NCI-H526 (cell line): ENCODE measurements at regions not wholly inside any gene's neighbourhood (a gene's known extent, or its start where the extent isn't known, plus 50 kb on each side); places are given as distances from the start of the nearest gene placed in this dataset.

Experiments
- DNase-seq, 2 experiments: peaks; one replicate each; lab custom pipeline; 2025; lab: John Stamatoyannopoulos, UW

- DNase-seq, result no peak
These were observed 145.4 kb downstream of the RPAP3 start for GRCh38 chr12:47560415-47560814.

DNA sequence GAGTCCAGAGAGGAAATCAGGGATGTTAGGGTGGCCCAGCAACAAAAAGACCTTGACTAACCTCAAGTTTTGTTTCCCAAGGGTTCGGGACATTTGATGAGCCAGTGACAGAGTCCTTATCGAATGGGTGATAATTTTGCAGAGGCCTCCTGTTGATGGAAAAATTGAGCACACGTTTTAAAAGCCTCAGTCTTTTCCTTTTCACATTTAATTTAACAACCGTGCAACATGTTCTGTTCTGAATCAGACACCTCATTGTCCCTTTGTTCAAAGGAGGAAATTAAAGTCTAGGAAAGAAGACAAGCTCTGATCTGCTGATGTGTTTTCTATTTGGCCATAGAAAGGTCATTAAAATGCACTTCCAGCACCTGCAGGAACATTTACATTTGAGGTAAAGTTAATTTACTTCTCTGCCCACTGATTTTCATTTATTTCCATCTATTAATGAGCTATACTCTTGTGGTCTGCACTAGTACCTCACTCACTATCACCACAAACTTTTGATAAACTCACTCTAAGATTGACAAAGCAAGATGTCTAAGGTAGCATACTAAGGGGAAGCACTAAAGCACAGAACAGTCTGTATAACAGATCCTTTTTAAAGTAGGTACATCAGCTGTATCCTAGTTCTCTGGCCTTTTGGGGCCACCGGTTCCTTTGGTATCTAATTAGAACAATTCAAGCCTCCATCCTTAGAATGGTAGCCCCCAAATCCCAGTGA is 147.0 kb downstream of the RPAP3 start:
- peak; percentile 44 to 68 for DNase-seq

GRCh38 chr12:47557386-47557785 is 148.4 kb downstream of the RPAP3 start:
- no peak for DNase-seq

DNA sequence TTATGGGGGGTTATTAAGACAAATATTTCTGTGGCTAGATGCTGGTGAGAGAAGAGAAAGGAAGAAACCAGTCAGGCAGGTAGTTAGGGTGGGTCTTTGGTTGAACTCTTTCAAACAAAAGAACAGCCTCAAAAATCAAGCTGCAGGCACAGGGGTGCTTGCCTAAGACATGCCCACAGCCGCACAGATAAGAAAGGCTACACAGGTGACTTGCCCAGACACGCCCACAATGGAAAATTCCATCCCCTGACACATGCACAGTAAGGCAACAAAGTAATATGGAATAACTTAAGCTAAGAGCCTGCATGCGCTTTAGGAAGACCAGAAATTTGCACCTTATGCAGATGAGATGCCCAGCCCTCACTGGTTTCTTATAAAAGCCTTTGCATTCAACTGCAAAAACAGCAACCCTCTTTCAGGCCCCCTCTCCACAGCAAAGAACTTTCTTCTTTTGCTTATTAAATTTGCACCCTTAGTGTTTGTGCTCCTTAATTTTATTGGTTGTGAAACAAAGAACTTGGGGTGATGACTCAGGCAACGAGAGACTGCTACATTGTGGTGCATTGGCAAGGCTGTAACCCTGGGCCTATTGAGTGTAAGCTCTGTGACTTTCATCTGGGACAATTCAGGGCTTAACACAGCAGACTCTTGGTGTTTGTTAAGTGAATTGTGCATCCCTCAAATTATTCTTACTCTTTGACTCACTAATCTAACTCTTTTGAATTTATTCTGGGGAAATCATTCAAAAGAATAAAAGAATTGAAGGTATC is 149.4 kb downstream of the RPAP3 start:
- peak in 1 of 2 experiments; percentile 15 for DNase-seq

DNA sequence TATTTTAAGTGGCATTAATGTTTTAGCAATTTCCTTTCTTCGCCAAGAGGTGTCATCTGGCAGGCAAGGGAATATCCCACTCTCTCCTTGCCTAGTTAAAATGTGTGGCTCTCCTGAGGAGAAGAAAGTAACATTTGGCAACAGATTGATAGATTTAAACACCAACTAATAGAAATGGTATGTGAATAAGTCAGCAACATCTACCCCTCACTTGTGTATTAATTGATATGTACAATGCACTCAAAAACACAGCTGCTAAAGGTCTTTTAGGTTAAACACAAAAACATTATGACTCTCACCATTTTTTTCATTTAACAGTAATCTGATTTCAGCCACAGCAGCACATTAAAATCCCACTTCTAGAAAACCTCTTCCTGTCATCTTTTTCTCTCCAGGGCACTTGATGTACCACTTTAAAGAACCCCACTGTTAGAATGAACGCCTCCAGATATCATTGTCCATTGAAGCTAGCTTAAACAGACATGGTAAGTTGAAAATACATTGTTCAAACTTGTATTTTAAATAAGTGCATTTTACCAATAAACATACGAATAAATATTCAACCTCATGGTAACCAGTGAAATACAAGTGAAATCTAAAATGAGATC is 151.7 kb downstream of the RPAP3 start:
- DNase-seq, result no peak

- no peak for DNase-seq
These were observed 152.6 kb downstream of the RPAP3 start for GRCh38 chr12:47553266-47553665.

DNA sequence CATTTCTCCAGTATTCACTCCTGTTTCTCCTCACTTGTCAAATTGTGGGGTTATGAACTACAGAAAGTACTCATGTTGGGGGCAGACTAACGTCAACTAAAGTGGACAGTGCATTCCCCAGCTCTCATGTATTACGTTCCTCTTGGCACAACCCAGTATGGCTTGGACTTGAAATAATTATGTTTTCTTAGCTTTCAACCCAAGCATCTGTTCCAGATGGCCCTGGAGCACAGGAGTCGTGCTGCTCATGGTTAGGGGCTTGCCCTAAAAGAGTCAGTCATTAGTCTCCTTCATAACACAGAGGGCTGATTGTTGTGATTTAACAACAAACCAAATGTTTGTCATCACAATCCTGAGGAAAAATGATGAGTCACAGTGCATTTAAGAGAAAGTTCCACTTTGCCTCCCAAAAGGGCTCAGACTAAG is 154.4 kb downstream of the RPAP3 start:
- DNase-seq, result no peak

DNA sequence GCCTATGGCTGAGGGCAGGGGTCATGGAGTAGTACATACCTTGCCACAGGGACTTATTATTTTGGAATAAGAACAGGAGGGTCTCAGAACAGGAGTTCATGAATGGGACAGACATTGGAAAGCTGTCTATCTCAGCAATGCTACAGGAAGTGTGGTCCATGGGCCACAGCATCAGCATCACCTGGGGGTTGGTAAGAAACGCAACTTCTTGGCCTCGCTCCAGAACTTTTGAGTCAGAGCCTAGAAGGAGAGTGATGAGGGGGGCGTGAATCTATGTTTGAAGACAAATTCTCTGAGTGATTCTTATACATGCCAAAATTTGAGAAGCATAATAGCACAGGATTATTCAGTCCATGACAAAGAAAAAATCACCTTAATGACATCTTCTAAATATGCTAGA is 156.6 kb downstream of the RPAP3 start:
- DNase-seq, result no peak

DNA sequence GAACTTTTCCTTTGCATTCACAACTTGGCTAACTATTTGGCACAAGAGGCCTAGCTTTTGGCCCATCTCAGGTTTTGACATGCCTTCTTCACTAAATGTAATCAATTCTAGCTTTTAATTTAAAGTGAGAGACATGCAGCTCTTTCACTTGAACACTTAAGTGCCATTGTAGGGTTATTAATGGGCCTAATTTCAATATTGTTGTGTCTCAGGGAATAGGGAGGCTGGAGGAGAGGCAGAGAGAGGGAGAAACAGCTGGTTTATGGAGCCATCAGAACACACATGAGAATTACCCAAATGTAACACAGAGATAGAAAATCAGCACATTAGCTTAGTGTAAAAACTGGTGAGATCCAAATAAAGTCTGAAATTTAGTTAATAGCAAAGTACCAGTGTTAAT is 157.4 kb downstream of the RPAP3 start:
- no peak for DNase-seq

DNA sequence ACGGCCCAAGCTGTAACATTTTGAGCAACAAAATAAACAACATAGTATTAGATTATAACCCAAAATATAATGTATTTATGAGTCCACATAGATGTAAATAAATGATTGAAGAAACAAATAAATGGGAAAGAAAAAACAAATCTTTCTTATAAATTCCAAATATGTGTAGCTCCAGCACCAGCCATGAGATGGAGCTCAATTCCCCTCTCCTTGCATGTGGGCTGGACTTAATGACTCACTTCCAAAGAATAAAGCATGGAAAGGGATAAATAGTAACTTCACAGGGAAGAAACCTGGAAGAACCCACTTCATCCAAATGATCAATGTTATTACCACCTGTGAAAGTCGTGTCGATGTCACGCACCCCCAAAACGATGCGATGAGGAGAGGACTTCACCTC is 158.8 kb downstream of the RPAP3 start:
- peak in 1 of 2 experiments; percentile 38 for DNase-seq

DNA sequence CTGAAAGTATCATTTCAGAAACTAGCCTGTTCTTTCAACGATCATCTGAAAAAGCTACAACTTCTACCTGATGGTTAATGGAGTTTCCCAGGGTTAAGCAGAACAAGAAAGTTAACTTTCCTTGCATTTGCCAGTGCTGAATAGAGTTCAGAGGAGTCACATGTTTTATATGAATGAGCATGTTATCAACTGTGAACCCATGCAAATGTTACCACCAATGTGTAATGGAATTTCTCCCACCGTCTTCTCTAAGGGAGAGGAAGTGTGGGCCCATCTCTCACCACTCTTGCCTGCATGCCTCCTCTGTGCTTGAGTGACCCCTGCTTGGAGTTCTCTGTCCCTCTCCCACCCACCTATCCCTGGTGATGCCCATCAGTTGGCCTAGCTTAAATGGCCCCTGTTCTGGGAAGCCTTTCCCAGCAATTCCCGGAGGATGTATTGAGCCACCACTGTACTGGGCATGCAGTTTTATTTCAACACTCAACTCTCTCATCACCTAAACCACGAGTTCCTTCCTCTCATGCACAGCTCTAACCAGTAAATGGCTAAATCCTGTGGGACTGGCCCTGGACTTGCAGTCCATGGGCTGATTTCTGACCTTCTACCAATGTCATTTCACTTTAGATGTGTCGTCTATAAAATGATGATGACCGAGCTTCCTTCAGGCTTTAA is 159.8 kb downstream of the RPAP3 start:
- no peak for DNase-seq

GRCh38 chr12:47534695-47535094 is 171.1 kb downstream of the RPAP3 start:
- no peak for DNase-seq

DNA sequence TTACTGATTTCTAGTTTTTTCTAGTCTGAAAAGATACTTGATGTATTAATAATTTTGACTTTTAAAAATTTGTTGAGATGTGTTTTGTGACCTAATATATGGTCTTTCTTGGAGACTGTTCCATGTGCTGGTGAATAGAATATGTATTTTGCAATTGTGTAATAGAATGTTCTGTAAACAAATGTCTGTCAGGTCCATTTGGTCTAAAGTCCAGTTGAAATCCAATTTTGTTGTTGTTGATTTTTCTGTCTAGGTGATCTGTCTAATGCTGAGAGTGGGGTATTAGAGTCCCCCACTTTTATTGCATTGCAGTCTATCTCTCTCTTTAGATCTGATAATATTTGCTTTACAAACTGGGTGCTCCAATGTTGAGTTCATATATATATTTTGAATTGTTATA is 175.8 kb downstream of the RPAP3 start:
- no peak for DNase-seq

DNA sequence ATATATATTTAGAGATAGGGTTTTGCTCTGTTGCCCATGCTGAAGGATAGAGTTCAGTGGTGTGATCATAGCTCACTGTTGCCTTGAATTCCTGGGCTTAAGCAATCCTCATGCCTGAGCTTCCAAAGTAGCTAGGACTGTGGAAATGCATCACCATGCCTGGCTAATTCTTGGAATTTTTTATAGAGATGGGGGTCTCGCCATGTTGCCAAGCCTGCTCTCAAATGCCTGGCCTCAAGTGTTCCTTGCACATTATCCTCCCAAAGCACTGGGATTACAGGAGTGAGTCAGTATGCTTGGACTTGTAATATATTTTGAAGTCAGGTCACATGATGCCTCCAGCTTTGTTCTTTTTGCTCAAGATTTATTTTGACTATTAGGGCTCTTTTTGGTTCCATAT is 178.0 kb downstream of the RPAP3 start:
- no peak for DNase-seq

DNA sequence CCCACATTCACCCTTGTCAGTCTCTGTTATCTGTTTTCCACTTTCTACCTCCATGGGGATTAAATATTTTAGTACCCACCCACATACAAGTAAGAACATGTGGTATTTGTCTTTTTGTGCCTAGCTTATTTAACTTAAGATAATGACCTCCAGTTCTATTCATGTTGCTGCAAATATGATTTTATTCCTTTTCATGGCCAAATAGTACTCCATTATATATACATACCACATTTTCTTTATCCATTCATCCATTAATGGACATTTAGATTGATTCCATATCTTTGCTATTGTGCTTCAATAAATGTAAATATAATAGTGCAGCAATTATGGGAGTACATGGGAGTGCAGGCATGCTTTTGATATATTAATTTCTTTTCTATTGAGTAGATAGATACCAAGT is 185.8 kb downstream of the RPAP3 start:
- no peak for DNase-seq

GRCh38 chr12:47517122-47517521 is 188.7 kb downstream of the RPAP3 start:
- DNase-seq, result no peak

GRCh38 chr12:47509398-47509851 is 196.4 kb downstream of the RPAP3 start:
- no peak for DNase-seq

GRCh38 chr12:47507221-47507620 is 198.6 kb downstream of the RPAP3 start:
- DNase-seq, result no peak

GRCh38 chr12:47504775-47505446 is 200.9 kb downstream of the RPAP3 start:
- DNase-seq, result peak in 1 of 2 experiments; percentile 5

DNA sequence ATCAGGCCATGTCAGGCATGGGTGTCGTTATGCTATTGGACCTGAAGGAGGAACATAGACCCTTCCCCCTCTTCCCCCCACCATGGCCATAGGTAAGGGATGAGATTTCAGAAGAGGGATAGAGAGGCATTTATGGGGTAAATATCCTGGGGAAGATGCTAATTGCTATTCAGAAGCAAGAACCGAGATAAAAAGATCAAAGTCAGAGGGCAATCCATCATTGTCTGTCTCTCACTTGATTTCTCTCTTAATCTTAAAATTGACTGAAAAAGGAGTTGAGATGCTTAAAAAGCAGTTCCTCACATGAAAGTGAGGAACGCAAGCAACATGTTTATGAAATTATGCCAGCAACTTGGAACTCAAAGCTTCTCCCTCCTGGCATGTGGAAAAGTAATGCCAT is 212.0 kb downstream of the RPAP3 start:
- no peak for DNase-seq

- DNase-seq, result no peak
These were observed 214.1 kb downstream of the RPAP3 start for GRCh38 chr12:47491516-47492305.
